ENCODE measurements at regions not wholly inside any gene's neighbourhood (a gene's known extent, or its start where the extent isn't known, plus 50 kb on each side); places are given as distances from the start of the nearest gene placed in this dataset.

GRCh38 chr9:134976403-134976802 is 58.7 kb upstream of the FCN1 start:
- TF ChIP-seq CTCF (IDR thresholded peaks at IDR 0.05) (no peak), POLR2A (IDR thresholded peaks at IDR 0.05) (no peak)
